GM11168 (cell line): ENCODE measurements at regions not wholly inside any gene's neighbourhood (a gene's known extent, or its start where the extent isn't known, plus 50 kb on each side); places are given as distances from the start of the nearest gene placed in this dataset.

Experiments
- in situ Hi-C: fragments of 300-500 bp; cut with MboI; formaldehyde crosslinking; loops from one replicate; pipeline ENCODE4 v1.12.0; 2022; ENCODE audit warnings: low sequenced_read_pairs; ENCODE audit not compliant: unreplicated experiment

GRCh38 chr3:158961471-158961870, 159.6 kb downstream of the MFSD1 start:
- in situ Hi-C loops, result no loop called here

GRCh38 chr3:158961911-158962310, 160.1 kb downstream of the MFSD1 start:
- in situ Hi-C loops, result no loop called here

- in situ Hi-C loops, result no loop called here
These were observed 168.2 kb downstream of the MFSD1 start for GRCh38 chr3:158970006-158970405.

- in situ Hi-C loops, result no loop called here
These were observed 173.1 kb downstream of the MFSD1 start for GRCh38 chr3:158974904-158975303.

GRCh38 chr3:158976966-158977365, 175.1 kb downstream of the MFSD1 start:
- in situ Hi-C loops, result no loop called here

- in situ Hi-C loops, result no loop called here
These were observed 175.6 kb downstream of the MFSD1 start for GRCh38 chr3:158977497-158977896.

GRCh38 chr3:158983216-158984099, 181.6 kb downstream of the MFSD1 start:
- in situ Hi-C loops, result no loop called here

- in situ Hi-C loops, result no loop called here
These were observed 189.4 kb downstream of the MFSD1 start for GRCh38 chr3:158991146-158991705.

- in situ Hi-C loops, result no loop called here
These were observed 190.6 kb downstream of the MFSD1 start for GRCh38 chr3:158992463-158992862.

- in situ Hi-C loops, result no loop called here
These were observed 192.5 kb downstream of the MFSD1 start for GRCh38 chr3:158994386-158994785.

- in situ Hi-C loops, result no loop called here
These were observed 199.9 kb downstream of the MFSD1 start for GRCh38 chr3:159001711-159002110.

- in situ Hi-C loops, result no loop called here
These were observed 203.3 kb downstream of the MFSD1 start for GRCh38 chr3:159005137-159005536.

- in situ Hi-C loops, result no loop called here
These were observed 205.5 kb downstream of the MFSD1 start for GRCh38 chr3:159007331-159007730.

- in situ Hi-C loops, result no loop called here
These were observed 206.5 kb downstream of the MFSD1 start for GRCh38 chr3:159008401-159008800.

GRCh38 chr3:159018341-159018740, 216.5 kb downstream of the MFSD1 start:
- in situ Hi-C loops, result no loop called here

- in situ Hi-C loops, result no loop called here
These were observed 223.9 kb downstream of the MFSD1 start for GRCh38 chr3:159025733-159026132.

GRCh38 chr3:159026510-159026909, 224.7 kb downstream of the MFSD1 start:
- in situ Hi-C loops, result no loop called here

GRCh38 chr3:159028706-159029105, 226.9 kb downstream of the MFSD1 start:
- in situ Hi-C loops, result no loop called here

- in situ Hi-C loops, result no loop called here
These were observed 227.6 kb downstream of the MFSD1 start for GRCh38 chr3:159029306-159030026.

GRCh38 chr3:159030138-159030670, 228.3 kb downstream of the MFSD1 start:
- in situ Hi-C loops, result no loop called here
